HG02642 (cell line): ENCODE measurements at regions not wholly inside any gene's neighbourhood (a gene's known extent, or its start where the extent isn't known, plus 50 kb on each side); places are given as distances from the start of the nearest gene placed in this dataset.
A peak's percentile ranks its signal among the peaks of the same experiment; 100 is the strongest.
"Not testable (repeated sequence)": the region's sequence is repeated elsewhere in the genome, so short reads cannot be mapped to it uniquely, and the experiment has no call there.

ENCODE experiments used
- ATAC-seq: cut with Tn5 transposase; IDR thresholded peaks from one replicate; pipeline ENCODE4 v1.9.1; 2021; ENCODE audit warnings: mild to moderate bottlenecking; ENCODE audit not compliant: unreplicated experiment, poor library complexity

GRCh38 chr1:241447031-241447644 is 72.4 kb downstream of the FH start:
- ATAC-seq: no peak

- no peak for ATAC-seq
Measured at GRCh38 chr1:241444836-241445235, 74.7 kb downstream of the FH start.

GRCh38 chr1:241443561-241443960 is 76.0 kb downstream of the FH start:
- no peak for ATAC-seq

- no peak for ATAC-seq
Measured at GRCh38 chr1:241442686-241443085, 76.9 kb downstream of the FH start.

GRCh38 chr1:241440904-241441303 is 78.7 kb downstream of the FH start:
- ATAC-seq: no peak

- not testable (repeated sequence) for ATAC-seq
Measured at GRCh38 chr1:241438686-241439085, 80.9 kb downstream of the FH start.

- no peak for ATAC-seq
Measured at GRCh38 chr1:241432241-241432640, 75.2 kb upstream of the RGS7 start.

GRCh38 chr1:241425091-241425490 is 68.1 kb upstream of the RGS7 start:
- not testable (repeated sequence) for ATAC-seq

GRCh38 chr1:241424480-241424971 is 67.5 kb upstream of the RGS7 start:
- ATAC-seq: no peak

- peak; percentile 95 for ATAC-seq
Measured at GRCh38 chr1:241423541-241424479, 66.8 kb upstream of the RGS7 start.

- ATAC-seq: no peak
Measured at GRCh38 chr1:241422470-241422869, 65.5 kb upstream of the RGS7 start.

- ATAC-seq: no peak
Measured at GRCh38 chr1:241419986-241420385, 63.0 kb upstream of the RGS7 start.

- ATAC-seq: no peak
Measured at GRCh38 chr1:241417258-241417657, 60.3 kb upstream of the RGS7 start.

- ATAC-seq: no peak
Measured at GRCh38 chr1:241413974-241414373, 57.0 kb upstream of the RGS7 start.

GRCh38 chr1:241413386-241413785 is 56.4 kb upstream of the RGS7 start:
- no peak for ATAC-seq

GRCh38 chr1:241412646-241413045 is 55.6 kb upstream of the RGS7 start:
- no peak for ATAC-seq

GRCh38 chr1:241411776-241412338 is 54.9 kb upstream of the RGS7 start:
- no peak for ATAC-seq

- no peak for ATAC-seq
Measured at GRCh38 chr1:241411056-241411775, 54.2 kb upstream of the RGS7 start.

GRCh38 chr1:241408170-241408569 is 51.2 kb upstream of the RGS7 start:
- ATAC-seq: no peak
